NCI-H2171 treated with DMSO at 0.1 percent for 48 hours (cell line): ENCODE measurements at regions not wholly inside any gene's neighbourhood (a gene's known extent, or its start where the extent isn't known, plus 50 kb on each side); places are given as distances from the start of the nearest gene placed in this dataset.
"Not testable (repeated sequence)": the region's sequence is repeated elsewhere in the genome, so short reads cannot be mapped to it uniquely, and the experiment has no call there.

Experiments
- DNase-seq: peaks from one replicate; lab custom pipeline; 2025; lab: John Stamatoyannopoulos, UW

- not testable (repeated sequence) for DNase-seq
These were observed 50.6 kb upstream of the ZNG1B start for GRCh38 chr2:113386780-113387433.

- DNase-seq, result not testable (repeated sequence)
These were observed 57.9 kb upstream of the ZNG1B start for GRCh38 chr2:113379621-113380020.

- DNase-seq, result no peak
These were observed 60.5 kb upstream of the ZNG1B start for GRCh38 chr2:113376913-113377445.

GRCh38 chr2:113376253-113376912, 61.1 kb upstream of the ZNG1B start:
- DNase-seq, result no peak

- DNase-seq, result not testable (repeated sequence)
These were observed 62.6 kb upstream of the ZNG1B start for GRCh38 chr2:113374857-113375256.

GRCh38 chr2:113372258-113372834, 65.1 kb upstream of the ZNG1B start:
- not testable (repeated sequence) for DNase-seq

GRCh38 chr2:113370478-113371091, 66.9 kb upstream of the ZNG1B start:
- DNase-seq, result no peak

GRCh38 chr2:113370030-113370429, 67.5 kb upstream of the ZNG1B start:
- no peak for DNase-seq

- DNase-seq, result not testable (repeated sequence)
These were observed 68.9 kb upstream of the ZNG1B start for GRCh38 chr2:113368581-113368980.

GRCh38 chr2:113366821-113367220, 70.7 kb upstream of the ZNG1B start:
- DNase-seq, result not testable (repeated sequence)

GRCh38 chr2:113365791-113366190, 71.7 kb upstream of the ZNG1B start:
- not testable (repeated sequence) for DNase-seq

- DNase-seq, result not testable (repeated sequence)
These were observed 72.2 kb upstream of the ZNG1B start for GRCh38 chr2:113365290-113365689.

- DNase-seq, result no peak
These were observed 76.4 kb upstream of the ZNG1B start for GRCh38 chr2:113361051-113361450.

GRCh38 chr2:113357071-113357470, 78.3 kb upstream of the PAX8 start:
- DNase-seq, result no peak

- not testable (repeated sequence) for DNase-seq
These were observed 77.6 kb upstream of the PAX8 start for GRCh38 chr2:113356284-113356683.

GRCh38 chr2:113355339-113356015, 76.8 kb upstream of the PAX8 start:
- not testable (repeated sequence) for DNase-seq

GRCh38 chr2:113351375-113352355, 72.9 kb upstream of the PAX8 start:
- no peak for DNase-seq

- DNase-seq, result not testable (repeated sequence)
These were observed 65.1 kb upstream of the PAX8 start for GRCh38 chr2:113343800-113344199.

GRCh38 chr2:113342650-113343049, 63.9 kb upstream of the PAX8 start:
- DNase-seq, result no peak

GRCh38 chr2:113341870-113342253, 63.1 kb upstream of the PAX8 start:
- not testable (repeated sequence) for DNase-seq
